PC-3 (cell line): ENCODE measurements at regions not wholly inside any gene's neighbourhood (a gene's known extent, or its start where the extent isn't known, plus 50 kb on each side); places are given as distances from the start of the nearest gene placed in this dataset.

Experiments
- CTCF ChIP-seq: fragments of 300-600 bp; sonication (generic); conservative IDR thresholded peaks from 2 replicates; pipeline ENCODE4 v1.5.1; 2017; ENCODE audit warnings: antibody characterized with exemption, low read depth, mild to moderate bottlenecking, low read length
- EZH2 ChIP-seq: fragments of 300-600 bp; sonication (generic); IDR thresholded peaks from one replicate; pipeline ENCODE4 v1.6.1; 2017; ENCODE audit warnings: antibody characterized with exemption, mild to moderate bottlenecking, low read length; ENCODE audit not compliant: unreplicated experiment
- EZH2phosphoT487 ChIP-seq: fragments of 300-600 bp; sonication (generic); IDR thresholded peaks from 2 replicates; pipeline ENCODE4 v1.6.1; 2018; ENCODE audit warnings: mild to moderate bottlenecking, antibody characterized with exemption, low read length, borderline replicate concordance

GRCh38 chrX:141641138-141641537, 51.6 kb downstream of the SPANXA2 start:
- TF ChIP-seq CTCF (no peak), EZH2phosphoT487 (no peak), EZH2 (no peak)
